Skeletal muscle tissue (tissue), 3 donors: ENCODE measurements at regions not wholly inside any gene's neighbourhood (a gene's known extent, or its start where the extent isn't known, plus 50 kb on each side); places are given as distances from the start of the nearest gene placed in this dataset.

Source experiments
- H3K27ac ChIP-seq: one replicate; pipeline ENCODE4 v1.7.0; 2013; ENCODE audit warnings: mild to moderate bottlenecking, low read depth, low read length, inconsistent platforms
- H3K27me3 ChIP-seq, 3 donors: one replicate each; pipeline ENCODE4 v1.7.0; 2013; ENCODE audit warnings: low read length in 3 of 3; ENCODE audit not compliant: control insufficient read depth in 3 of 3, insufficient read depth in 3 of 3
- H3K36me3 ChIP-seq, 3 donors: one replicate each; pipeline ENCODE4 v1.7.0; 2013; ENCODE audit warnings: low read length in 3 of 3; ENCODE audit not compliant: control insufficient read depth in 3 of 3, insufficient read depth in 3 of 3
- H3K4me1 ChIP-seq, 3 donors: one replicate each; pipeline ENCODE4 v1.7.0; 2013; ENCODE audit warnings: low read length in 3 of 3, mild to moderate bottlenecking in 3 of 3; ENCODE audit not compliant: control insufficient read depth in 3 of 3, insufficient read depth in 3 of 3
- H3K4me3 ChIP-seq, 3 donors: one replicate each; pipeline ENCODE4 v1.7.0; 2013; ENCODE audit warnings: low read length in 3 of 3
- H3K9ac ChIP-seq, 3 donors: one replicate each; pipeline ENCODE4 v1.7.0; 2013; ENCODE audit warnings: low read length in 3 of 3, mild to moderate bottlenecking in 3 of 3, moderate library complexity in 2 of 3, low read depth in 1 of 3
- H3K9me3 ChIP-seq, 3 donors: one replicate each; pipeline ENCODE4 v1.7.0; 2013; ENCODE audit warnings: low read length in 3 of 3; ENCODE audit not compliant: control insufficient read depth in 3 of 3
- donor health status: Osteomylitis.

DNA sequence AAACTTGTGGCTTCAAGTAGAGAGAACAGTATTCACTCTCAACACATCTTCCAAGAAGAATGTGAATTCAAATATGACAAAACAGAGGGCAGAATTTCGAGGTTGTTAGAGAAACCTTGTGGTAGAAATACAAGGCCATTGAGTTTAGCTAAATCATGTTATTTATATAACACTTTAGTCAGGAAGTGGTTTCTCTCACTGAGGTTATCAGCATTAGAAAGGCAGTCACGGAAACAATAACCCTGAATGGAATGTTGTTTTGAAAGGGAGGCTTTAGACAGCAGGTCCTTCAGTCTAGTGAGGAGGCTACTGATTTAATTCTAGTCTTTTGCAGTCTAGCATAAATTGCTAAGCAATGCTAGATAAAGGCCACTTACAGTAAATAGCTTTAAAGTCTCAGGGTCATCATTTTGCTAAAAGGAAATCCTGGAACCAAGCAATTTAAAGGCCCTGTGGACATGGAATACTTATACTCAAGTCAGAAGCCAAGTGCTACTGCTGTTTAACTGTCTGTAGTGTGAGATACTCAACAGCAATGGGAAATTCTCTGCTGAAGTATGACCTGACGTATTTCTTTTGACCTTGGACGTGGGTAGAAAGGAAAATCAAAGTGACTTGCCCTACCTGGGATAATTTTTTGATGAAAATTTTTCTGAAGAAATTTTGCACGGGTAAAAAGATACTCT is 89.0 kb upstream of the CHODL start:
- no peaks in the 10 kb centered on the region for H3K27me3 ChIP-seq
- no peak overlapping the region for H3K9ac ChIP-seq

DNA sequence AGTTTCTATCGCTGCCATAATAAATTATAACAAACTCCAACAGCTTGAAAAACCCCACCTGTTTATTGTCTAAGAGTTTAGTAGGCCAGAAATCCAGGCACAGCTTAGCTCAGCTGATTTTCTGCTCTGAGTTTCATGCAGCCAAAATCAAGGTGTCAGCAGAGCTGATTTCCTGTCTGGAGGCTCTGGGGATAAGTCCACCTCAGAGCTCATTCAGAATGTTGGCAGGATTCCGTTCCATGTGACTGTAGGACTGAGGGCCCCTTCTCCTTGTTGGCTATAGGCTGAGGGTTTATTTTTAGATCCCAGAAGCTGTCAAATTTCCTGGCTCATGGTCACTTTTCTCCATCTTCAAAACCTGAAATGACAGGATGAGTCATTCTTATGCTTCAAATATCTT is 91.6 kb upstream of the CHODL start:
- Histone ChIP-seq H3K27me3 (no peaks in the 10 kb centered on the region), H3K4me3 (no peak overlapping the region), H3K27ac (no peak overlapping the region)

More for the DNA sequence above, 89.0 kb upstream of the CHODL start:
- Histone ChIP-seq H3K4me1 (no peaks in the 10 kb centered on the region), H3K27ac (no peak overlapping the region), H3K36me3 (no peaks in the 10 kb centered on the region), H3K4me3 (no peak overlapping the region), H3K9me3 (no peaks in the 10 kb centered on the region)

DNA sequence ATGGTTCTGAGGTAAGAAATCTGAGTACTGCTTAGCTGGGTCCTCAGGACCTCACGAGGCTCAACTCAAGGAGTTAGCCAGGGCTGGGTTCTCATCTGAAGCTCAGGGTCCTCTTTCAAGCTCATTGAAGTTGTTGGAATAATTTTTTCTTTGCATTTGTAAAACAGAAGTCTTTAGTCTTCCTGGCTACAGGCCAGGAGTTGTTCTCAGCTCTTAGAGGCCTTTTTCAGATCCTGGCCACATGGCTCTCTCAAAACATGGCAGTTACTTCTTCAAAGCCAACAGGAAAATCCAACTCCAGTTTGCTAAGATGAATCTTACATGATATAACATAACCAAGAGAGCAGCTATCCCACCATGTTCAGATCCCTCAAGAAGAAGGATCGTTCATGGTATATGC is 92.3 kb upstream of the CHODL start:
- Histone ChIP-seq H3K27ac (no peak overlapping the region), H3K9ac (no peak overlapping the region), H3K4me3 (no peak overlapping the region), H3K27me3 (no peaks in the 10 kb centered on the region), H3K36me3 (no peaks in the 10 kb centered on the region), H3K9me3 (no peaks in the 10 kb centered on the region), H3K4me1 (no peaks in the 10 kb centered on the region)

More for the DNA sequence above, 91.6 kb upstream of the CHODL start:
- Histone ChIP-seq H3K9ac (no peak overlapping the region), H3K9me3 (no peaks in the 10 kb centered on the region), H3K36me3 (no peaks in the 10 kb centered on the region), H3K4me1 (no peaks in the 10 kb centered on the region)

DNA sequence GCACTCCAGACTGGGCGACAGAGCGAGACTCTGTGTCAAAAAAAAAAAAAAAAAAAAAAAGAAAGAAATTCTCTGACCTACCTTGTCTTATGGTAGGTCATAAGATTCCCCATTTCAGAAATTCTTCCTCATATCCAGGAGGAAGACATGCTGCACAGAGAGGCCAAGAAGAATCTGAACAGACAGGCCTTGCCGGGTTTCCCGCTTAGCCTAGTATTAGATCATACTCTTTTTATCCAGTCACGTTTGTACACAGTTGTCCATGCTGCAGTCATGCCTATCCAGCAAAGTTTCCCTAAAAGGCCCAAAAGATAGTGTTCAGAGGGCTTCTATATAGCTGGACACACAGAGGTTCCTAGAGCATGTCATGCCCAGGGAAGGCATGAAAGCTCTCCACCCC is 93.6 kb upstream of the CHODL start:
- H3K27ac ChIP-seq, result no peak overlapping the region
- no peak overlapping the region for H3K9ac ChIP-seq
- no peaks in the 10 kb centered on the region for H3K4me1 ChIP-seq
- H3K4me3 ChIP-seq, result no peak overlapping the region
- H3K27me3 ChIP-seq, result no peaks in the 10 kb centered on the region
- no peaks in the 10 kb centered on the region for H3K36me3 ChIP-seq
- no peaks in the 10 kb centered on the region for H3K9me3 ChIP-seq

DNA sequence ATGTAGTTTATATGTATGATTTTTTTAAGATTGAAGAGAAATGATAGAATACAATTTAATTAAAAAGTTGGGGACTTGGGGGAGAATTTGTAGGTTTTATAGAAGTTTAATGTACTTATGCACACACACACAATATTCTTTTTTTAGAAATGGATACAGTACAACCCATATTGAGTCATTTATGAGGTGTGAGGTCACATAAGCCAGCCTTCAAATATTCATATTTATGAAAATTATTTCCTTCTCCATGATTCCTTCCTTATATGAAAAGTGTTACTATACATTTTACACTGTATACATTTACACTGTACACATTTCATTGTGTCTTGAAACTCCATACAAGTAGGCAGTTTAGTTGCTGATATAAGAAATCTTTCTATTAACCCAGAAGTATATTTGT is 96.2 kb upstream of the CHODL start:
- H3K27me3 ChIP-seq, result no peaks in the 10 kb centered on the region
- no peaks in the 10 kb centered on the region for H3K4me1 ChIP-seq
- no peak overlapping the region for H3K9ac ChIP-seq
- H3K9me3 ChIP-seq, result no peaks in the 10 kb centered on the region
- H3K36me3 ChIP-seq, result no peaks in the 10 kb centered on the region
- no peak overlapping the region for H3K27ac ChIP-seq
- H3K4me3 ChIP-seq, result no peak overlapping the region

DNA sequence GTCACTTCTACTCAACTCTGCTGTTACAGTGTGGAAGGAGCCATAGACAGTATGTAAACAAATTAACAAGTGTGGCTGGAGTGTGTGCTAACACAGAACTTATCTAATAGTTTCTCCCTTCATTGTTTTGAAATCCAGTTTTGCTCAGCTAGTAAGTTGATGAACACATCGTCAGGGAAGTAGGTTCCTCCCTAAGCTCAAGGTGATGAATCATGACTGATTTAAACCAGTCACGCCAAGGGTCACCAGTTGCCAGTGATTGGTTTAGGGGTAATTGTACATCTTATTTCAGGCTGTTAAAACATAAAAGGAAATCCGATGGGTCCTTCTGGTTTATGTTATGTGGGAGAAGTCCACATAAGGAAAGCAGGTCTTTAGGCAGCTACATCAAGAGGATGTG is 97.0 kb upstream of the CHODL start:
- H3K36me3 ChIP-seq, result no peaks in the 10 kb centered on the region
- no peak overlapping the region for H3K9ac ChIP-seq
- no peak overlapping the region for H3K27ac ChIP-seq
- no peak overlapping the region for H3K4me3 ChIP-seq
- no peaks in the 10 kb centered on the region for H3K9me3 ChIP-seq
- no peaks in the 10 kb centered on the region for H3K27me3 ChIP-seq
- H3K4me1 ChIP-seq, result no peaks in the 10 kb centered on the region

DNA sequence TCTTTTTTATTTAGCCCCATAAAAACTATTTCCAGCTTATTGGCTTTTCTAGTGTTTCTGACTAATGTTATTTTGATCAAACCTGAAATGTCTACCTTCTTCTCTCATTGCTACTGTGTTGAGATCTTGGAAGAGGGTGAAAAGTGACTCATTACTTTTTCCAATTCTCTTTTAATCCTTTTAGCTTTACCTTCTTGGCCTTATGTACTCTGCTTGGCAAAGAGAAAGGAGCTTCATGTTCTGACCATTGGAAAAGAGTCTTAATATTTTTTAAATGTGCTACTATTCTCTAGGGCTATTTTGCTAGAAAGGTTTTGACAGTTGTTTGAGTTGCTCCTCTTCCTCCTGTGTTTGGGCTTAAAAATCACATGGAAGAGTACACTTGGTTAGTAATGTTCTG is 97.8 kb upstream of the CHODL start:
- H3K9ac ChIP-seq, result no peak overlapping the region
- no peaks in the 10 kb centered on the region for H3K4me1 ChIP-seq
- no peak overlapping the region for H3K27ac ChIP-seq
- H3K27me3 ChIP-seq, result no peaks in the 10 kb centered on the region
- no peaks in the 10 kb centered on the region for H3K9me3 ChIP-seq
- H3K36me3 ChIP-seq, result no peaks in the 10 kb centered on the region
- H3K4me3 ChIP-seq, result no peak overlapping the region

DNA sequence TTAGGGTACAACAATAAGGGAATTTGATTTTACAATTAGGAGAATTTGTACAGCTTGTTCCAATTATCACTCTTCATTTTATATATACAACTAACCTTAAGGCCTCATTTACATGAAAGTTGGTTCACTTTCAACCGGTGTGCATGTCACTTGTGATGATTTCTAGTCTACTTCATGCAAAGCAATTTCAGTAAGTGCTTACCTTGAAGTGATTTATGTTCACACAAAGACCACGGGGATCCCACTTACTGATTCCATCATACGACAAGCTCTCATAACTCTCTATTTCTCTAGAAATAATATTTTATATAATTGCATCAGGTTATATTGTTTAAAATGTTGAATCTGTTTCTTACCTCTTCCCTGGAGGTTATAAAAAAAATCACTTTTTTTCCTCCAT is 100.3 kb upstream of the CHODL start:
- Histone ChIP-seq H3K4me3 (no peak overlapping the region), H3K4me1 (no peaks in the 10 kb centered on the region), H3K27me3 (no peaks in the 10 kb centered on the region), H3K9ac (no peak overlapping the region), H3K36me3 (no peaks in the 10 kb centered on the region), H3K27ac (no peak overlapping the region), H3K9me3 (no peaks in the 10 kb centered on the region)

DNA sequence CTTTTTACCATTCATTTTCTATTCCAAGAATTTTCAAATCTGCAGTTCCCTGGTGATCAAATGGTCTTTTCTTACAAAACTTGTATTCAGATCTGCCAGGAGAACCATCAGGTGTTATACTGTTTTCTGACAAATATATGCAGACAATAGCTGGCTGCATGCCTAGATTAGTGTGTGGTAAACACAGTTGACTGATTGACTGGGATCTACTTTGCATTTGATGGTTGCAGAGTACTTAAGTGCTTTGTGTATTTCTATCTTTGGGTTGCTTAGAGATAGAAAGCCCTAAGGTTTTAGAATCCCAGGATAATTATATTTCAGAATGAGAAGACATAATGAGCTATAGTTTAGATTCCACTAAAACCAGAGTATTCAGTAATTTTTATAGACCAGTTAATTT is 102.0 kb upstream of the CHODL start:
- Histone ChIP-seq H3K27ac (no peak overlapping the region), H3K9ac (no peak overlapping the region), H3K4me3 (no peak overlapping the region), H3K27me3 (no peaks in the 10 kb centered on the region), H3K36me3 (no peaks in the 10 kb centered on the region), H3K9me3 (no peaks in the 10 kb centered on the region), H3K4me1 (no peaks in the 10 kb centered on the region)

DNA sequence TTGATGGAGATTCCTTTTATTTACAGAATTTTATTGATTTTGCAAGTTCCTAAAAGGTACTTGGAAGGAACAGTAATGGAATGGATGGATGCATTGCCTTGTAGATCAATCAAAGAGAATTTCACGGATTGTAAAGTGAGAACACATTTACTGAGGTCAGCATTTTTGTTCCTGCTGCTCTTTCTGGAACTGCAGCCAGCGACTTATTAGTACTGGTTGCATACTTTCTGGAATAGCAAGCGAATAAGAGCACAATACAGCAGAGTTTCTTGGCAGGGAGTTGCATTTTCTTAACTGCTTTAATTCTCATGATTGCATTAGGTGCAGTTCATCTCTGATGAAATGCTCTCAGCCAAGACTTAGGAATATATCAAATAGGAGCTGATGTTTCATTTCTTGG is 106.1 kb upstream of the CHODL start:
- H3K9ac ChIP-seq, result no peak overlapping the region
- H3K27ac ChIP-seq, result no peak overlapping the region
- H3K36me3 ChIP-seq, result no peaks in the 10 kb centered on the region
- H3K27me3 ChIP-seq, result no peaks in the 10 kb centered on the region
- no peak overlapping the region for H3K4me3 ChIP-seq
- H3K9me3 ChIP-seq, result no peaks in the 10 kb centered on the region
- no peaks in the 10 kb centered on the region for H3K4me1 ChIP-seq

DNA sequence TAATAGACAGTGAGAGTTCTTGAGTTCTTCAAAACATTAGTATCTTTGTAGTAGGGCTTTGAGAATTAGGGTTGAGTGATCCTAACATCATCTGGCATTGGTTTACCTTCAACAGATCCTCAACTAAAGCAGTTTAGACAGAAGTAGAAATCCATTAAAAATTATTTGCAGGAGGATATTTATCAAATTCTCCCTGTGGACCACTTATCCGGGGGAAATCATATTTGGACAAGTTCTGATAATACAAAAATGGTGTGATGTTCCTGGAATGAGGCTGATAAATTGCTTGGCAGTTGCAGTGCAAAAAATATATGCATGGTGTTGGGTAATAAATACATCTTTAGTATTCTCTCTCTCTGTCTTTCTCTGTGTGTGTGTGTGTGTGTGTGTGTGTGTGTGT is 115.1 kb upstream of the CHODL start:
- Histone ChIP-seq H3K27me3 (no peaks in the 10 kb centered on the region), H3K27ac (no peak overlapping the region), H3K4me1 (no peaks in the 10 kb centered on the region), H3K9ac (no peak overlapping the region), H3K4me3 (no peak overlapping the region), H3K36me3 (no peaks in the 10 kb centered on the region), H3K9me3 (no peaks in the 10 kb centered on the region)
